HG03159 (cell line): ENCODE measurements at regions not wholly inside any gene's neighbourhood (a gene's known extent, or its start where the extent isn't known, plus 50 kb on each side); places are given as distances from the start of the nearest gene placed in this dataset.
"Not testable (repeated sequence)": the region's sequence is repeated elsewhere in the genome, so short reads cannot be mapped to it uniquely, and the experiment has no call there.

ENCODE experiments used
- ATAC-seq: cut with Tn5 transposase; IDR thresholded peaks from one replicate; pipeline ENCODE4 v1.9.1; 2021; ENCODE audit warnings: mild to moderate bottlenecking, moderate library complexity; ENCODE audit not compliant: unreplicated experiment

DNA sequence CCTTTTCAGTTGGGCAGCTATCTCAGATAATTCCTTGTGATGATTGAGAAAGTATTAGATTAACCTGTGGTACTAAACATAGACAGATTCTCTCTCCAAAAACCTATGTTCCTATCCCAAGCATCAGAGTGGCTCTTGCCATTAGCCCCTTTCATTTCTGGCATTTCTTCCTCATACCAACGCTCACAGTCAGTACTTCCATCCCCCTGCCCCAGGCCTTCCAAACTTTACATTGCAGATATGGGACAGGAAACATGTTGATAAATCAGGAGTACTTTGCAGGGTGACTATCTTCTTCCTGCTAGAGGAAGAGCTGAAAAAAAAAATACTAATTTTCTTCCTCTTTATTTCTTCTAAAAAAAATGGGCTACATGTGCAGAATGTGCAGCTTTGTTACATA is 442.6 kb upstream of the RGMB start:
- no peak for ATAC-seq

DNA sequence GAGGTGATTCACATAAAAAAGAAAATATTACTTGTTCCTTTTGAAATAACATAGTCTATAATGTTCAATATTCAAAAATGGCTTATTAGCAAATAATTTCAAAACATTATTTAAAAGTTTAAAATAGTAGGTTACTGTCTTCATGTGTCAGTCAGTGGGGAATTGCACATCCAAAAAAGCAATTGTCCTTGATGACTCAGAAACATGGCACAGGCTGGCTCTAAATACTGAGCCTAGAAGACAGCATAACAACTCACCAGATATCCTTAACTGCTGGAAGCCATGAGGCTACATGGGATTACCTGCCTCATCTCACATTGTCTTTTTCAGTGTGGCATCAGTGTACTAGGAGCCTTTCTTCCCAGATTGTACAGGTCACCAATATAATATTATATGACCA is 439.5 kb upstream of the RGMB start:
- ATAC-seq = no peak

DNA sequence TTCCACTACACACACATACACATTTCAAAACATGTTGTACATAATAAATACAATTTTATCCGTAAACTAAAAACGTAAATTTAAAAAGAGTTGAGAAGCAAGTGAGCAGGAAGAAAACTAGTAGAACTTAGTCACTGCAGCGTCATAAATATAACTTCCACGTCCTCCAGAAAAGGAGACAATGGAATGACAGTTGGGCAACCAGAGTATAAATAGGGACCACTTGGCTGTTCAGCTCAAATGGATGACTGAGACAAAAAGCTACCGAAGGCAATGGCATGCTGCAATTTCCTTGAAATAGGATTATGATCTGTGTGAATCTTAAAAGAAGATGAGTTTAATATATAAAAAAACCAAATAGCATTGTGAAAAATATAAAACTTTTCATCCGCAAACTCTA is 438.5 kb upstream of the RGMB start:
- no peak for ATAC-seq

DNA sequence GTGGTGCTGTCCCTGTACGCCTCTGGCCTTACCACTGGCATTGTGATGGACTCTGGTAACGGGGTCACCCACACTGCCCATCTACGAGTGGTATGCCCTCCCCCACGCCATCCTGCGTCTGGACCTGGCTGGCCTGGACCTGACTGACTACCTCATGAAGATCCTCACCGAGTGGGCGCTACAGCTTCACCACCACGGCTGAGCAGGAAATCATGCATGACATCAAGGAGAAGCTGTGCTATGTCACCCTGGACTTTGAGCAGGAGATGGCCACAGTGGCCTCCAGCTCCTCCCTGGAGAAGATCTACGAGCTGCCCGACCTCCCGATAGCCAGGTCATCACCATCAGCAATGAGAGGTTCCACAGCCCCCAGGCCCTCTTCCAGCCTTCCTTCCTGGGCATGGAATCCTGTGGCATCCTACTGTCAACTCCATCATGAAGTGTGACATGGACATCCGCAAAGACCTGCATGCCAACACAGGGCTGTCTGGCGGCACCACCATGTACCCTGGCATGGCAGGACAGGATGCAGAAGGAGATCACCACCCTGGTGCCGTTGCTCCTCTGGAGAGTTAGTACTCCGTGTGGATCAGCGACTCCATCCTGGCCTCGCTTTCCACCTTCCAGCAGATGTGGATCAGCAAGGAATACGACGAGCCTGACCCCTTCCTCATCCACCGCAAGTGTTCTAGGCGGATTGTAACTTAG is 434.2 kb upstream of the RGMB start:
- no peak for ATAC-seq

DNA sequence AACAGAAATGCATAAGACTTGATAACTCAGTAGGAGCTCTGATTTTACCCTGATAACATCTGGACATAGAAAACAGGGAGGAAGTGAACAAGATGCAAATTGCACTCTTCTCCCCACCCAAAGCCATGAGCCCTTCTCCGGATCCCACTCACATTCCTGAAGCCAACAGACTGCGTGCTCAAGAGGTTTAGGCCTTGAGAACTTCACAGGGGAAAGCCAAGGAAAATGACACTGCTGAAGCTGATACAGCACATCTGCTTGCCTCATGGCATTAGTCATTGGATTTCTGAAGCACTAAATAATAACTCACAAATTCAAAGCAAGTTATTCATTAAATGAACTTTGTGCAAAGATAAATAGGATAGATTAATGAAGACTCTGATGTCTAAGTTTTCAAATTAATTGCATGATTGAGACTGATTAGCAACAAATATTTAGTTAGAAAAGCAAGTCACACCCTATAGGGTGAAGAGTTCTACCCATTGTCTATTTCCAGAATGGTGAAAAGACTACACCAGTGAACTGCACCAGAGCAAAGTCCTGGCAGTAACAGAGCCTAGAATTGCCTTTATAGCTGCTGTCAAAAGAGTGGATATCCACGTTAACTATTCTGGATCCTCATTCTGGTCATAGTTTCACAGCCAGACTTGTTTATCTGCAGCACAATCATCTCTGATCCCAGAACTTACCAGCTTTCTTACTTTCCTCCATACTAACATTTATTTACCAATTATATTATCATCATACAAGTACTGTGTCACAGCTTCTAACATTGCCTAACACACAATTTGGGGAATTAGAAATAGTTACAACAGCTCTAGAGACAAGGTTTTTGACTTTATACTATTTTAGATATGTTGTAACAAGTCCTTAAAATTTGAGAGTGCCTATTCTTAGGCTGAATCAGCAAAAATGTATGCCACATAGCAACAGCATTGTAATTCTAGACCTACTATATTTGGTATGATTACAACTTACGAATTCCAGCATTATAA is 432.1 kb upstream of the RGMB start:
- no peak for ATAC-seq

DNA sequence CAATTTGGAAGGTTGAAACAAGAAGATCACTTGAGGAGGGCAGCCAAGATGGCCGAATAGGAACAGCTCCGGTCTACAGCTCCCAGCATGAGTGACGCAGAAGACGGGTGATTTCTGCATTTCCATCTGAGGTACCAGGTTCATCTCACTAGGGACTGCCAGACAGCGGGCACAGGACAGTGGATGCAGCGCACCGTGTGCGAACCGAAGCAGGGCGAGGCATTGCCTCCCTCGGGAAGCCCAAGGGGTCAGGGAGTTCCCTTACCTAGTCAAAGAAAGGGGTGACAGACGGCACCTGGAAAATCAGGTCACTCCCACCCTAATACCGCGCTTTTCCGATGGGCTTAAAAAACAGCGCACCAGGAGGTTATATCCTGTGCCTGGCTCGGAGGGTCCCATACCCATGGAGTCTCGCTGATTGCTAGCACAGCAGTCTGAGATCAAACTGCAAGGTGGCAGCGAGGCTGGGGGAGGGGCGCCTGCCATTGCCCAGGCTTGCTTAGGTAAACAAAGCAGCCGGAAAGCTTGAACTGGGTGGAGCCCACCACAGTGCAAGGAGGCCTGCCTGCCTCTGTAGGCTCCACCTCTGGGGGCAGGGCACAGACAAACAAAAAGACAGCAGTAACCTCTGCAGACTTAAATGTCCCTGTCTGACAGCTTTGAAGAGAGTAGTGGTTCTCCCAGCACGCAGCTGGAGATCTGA is 430.4 kb upstream of the RGMB start:
- ATAC-seq = not testable (repeated sequence)

DNA sequence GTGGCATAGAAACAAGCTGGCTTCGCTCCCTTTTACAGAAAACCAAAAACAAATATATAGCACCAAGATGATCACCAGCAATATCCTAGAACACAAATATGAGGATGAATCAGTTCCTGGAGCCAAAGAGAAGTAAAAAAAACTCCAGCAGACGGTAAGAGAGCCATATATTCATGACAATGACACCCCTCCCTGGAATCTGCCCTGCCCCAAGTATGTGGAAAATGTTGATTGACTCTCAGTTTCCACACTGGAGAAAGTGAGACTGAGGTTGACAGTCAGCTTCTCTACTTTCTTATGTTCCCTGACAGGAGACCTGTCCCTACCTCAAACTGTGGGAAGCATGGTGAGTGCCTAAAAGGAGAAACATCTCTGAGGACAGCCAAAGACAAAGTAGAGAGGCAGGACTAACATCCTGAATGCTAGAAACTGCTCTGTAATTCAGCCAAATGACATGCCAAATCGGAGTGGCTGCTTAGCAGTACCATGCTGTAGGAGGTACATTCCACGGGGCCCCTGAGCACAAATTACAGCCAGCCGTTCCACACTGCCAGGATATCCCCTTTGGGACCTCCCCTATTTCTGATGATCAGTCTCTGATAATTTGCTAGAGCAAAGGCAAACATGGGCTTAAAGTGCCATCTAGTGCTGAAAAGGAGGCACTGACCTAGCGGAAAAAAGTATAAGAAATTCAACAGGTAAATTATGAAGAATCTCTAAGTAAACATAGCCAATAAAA is 424.0 kb upstream of the RGMB start:
- no peak for ATAC-seq

DNA sequence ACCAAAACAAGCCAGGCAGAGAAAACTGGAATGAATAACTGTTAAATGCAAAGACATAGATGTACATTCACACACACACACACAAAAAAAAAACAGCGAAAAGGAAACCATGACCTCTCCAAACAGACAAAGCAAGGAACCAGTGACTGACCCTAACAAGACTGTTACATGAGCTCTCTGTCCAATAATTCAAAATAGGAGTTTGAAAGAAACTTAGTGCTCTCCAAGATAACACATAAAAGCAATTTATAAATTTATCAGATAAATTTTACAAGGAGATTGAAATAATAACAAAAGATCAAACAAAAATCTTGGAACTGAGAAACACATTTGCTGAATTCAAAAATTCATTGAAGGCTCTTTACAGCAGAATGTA is 423.5 kb upstream of the RGMB start:
- no peak for ATAC-seq

DNA sequence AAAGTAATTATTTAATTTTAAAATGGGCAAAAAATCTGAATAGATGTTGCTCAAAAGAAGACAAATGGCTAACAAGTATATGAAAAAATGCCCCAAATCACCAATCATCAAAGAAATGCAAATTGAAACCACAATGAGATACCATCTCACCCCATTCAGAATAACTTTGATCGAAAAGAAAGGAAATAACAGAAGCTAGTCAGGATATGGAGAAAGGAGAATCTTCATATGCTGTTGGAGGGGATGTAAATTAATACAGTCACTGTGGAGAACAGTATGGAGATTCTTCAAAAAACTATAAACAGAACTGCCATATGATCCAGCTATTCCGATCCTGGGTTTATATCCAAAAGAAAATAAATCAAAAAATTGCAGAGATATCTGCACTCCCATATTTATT is 418.5 kb upstream of the RGMB start:
- ATAC-seq = no peak

DNA sequence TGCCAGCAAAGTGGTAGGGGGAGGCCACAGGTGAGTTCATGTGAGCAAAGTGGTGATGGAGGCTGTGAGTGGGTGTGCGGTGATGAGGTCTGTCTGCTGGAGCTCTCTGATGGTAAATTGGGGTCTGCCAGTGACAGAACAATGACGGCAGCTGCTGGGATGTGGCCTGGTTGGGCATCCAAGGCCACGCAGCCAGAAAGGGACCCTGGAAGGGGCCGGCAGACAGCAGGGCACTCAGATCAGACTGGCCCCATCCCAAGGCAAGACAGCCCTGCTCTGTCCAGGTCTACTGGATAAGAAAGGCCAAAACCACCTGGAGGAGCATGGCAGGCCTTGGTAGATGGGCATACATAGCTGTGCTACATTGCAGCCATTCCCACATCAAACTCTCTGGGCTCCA is 412.9 kb upstream of the RGMB start:
- no peak for ATAC-seq

DNA sequence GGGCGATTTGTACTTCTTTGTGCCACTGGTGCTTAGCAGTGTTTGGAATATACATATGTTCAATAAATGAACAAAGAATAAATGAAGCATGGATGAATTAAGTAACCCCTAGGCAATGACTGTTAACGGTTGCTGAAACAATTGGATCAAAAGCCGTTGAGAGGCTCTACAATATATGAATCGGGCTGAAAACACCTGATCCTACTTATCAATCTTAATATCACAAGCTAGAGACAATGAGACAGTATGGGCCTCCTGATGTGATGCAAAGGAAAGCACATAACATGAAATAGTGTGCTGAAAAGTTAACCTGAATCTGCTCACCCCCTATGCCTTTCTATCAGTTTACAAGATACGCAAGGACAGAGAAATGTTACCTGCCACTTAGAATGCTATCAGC is 410.3 kb upstream of the RGMB start:
- no peak for ATAC-seq

DNA sequence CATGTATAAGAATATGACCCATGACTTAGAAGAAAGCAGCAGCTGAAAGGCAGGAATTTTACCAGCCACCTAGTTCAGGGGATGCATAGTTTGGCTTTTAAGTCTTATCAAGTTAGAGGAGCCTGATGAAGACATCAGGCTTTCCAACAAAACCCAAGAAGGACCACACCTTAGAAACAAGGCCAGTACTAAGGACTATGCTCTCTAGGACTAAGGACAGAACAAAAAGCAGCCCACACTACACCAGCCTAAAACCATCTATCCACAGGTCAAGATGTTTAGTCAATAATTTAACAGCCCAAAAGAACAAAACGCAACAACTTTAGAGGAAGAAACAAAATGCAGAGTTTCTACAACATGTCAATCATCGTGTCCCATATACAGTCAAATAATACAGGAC is 408.9 kb upstream of the RGMB start:
- ATAC-seq = no peak

DNA sequence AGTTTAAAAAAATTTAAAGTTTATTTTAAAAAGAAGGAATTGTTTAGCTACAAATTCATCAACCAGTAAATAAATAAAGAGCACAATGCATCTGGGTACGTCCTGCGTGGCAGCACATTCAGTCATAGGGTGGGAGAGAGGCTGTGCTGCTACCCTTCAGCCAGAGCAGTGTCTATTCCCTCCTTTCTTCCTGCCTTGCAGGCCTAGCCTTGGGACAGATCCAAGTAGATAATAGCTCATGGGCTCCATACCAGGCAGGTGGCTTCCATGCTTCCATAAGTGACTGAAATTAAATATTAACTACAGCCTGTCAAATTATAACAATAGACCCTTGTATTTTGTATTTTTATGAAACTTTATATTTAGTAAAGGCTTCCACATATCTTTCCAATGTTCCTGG is 408.3 kb upstream of the RGMB start:
- ATAC-seq = no peak

DNA sequence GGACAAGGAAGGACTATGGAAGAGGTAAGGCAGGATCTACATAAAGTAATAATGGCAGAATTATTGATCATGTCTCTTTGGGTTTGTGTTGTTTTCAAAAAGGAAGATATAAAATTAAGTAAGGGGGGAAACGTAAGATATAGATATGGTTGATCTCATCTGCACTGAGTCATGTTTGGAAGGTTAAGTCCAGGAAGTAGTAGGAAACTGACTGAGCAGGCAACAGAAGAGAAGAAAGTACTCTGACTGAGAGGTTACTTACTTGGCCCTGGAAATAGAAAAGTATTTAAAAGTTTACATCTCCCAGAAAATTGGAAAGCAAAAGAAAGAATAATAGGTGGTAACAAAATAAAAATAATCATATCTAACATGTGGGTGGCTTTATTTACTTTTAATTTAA is 405.3 kb upstream of the RGMB start:
- ATAC-seq = no peak

DNA sequence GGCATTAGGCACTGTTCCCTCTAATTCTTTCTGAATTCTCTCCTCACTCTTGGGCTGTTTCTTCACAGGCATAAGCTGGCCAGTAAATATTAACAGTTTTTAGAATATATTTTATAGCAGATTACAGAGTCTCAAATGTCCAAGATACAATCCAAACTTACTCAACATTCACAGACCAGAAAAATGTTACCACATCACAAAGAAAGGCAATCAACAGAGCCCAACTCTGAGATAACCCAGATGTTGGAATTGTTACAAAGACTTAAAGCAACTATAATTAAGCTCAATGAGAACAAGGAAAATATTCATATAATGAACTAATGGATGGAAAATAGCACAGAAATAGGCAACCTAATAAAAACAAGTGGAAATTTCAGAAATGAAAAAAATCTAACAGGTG is 401.1 kb upstream of the RGMB start:
- ATAC-seq = no peak

DNA sequence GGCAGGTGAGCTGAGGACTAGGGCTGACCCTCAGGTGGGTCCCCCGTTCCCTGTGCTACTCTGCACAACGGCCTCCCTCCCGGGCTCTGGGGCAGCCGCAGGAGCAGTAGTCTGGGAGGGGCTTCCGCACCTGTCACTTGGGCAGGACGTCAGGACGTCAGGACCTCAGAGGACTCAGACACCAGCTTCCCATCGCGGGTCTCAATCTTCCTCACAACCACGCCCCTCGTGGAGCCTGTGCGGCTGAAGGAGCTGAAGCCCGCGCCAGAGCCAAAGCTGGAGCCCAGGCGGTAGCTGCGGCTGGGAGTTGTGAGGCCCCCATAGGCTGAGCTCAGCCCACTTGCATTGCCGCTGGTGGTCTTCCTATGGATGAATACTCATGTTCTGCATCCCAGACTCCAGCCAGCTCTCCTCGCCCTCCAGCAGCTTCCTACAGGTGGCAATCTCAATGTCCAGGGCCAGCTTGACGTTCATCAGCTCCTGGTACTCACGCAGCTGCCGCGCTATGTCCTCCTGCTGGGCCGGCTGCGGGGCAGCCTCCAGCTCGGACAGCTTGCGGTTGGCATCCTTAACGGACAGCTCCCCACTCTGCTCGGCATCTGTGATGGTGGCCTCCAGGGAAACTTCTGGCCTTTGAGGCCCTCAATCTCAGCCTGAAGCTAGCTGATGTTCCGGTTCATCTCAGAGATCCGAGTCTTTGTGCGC is 381.4 kb upstream of the RGMB start:
- ATAC-seq = no peak

DNA sequence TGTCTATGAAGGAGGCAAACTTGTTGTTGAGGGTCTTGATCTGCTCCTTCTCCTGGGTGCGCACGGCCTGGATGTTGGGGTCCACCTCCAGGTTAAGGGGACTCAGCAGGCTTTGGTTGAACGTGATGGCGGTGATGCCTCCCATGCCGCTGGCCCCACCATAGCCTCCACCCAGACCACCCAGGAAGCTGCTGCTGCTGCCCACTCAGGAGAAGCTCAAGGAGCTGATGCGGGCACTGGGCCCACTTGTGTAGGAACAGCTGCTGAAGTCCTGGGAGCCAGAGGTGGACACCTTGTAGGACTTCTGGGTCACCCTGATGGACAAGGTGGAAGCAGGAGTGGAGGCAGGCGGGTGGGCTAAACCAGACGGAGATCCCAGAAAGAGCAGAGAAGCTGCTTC is 380.3 kb upstream of the RGMB start:
- ATAC-seq = not testable (repeated sequence)

DNA sequence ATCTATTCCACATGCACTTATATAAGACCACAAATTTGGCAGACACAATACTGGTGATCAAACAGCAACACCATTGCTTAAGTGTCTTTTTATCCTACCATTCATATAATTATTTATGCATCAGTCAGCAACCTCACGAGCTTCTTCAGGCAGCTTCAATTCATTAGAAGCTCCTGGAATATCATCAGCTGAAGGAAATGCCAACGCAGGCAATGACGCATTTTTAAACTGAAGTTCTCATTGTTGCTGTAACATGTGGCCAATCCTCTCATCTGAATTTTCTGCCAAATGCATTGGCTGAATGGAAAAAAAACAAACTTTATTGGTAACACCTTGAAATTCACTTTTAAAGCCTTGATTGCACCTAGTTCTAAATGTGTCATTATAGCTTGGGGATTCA is 376.4 kb upstream of the RGMB start:
- no peak for ATAC-seq

DNA sequence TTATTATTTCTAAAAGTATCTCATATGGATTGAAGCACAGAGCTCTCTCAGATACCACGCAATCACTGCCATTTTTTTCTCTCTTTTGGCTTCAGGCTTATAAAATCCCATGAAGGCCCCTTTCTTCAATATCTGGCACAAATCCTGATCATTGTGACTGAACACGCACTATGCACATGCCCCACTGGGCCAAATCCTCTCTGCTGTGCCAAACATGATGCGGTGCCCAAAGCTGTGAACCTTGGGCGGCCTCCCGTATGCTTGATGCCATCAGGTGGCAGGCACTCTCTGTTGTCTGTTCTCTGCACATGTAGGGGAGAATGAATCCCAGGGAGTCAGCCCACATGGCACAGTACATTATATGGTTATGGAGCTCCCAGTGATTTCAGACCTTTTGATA is 375.0 kb upstream of the RGMB start:
- ATAC-seq = no peak

DNA sequence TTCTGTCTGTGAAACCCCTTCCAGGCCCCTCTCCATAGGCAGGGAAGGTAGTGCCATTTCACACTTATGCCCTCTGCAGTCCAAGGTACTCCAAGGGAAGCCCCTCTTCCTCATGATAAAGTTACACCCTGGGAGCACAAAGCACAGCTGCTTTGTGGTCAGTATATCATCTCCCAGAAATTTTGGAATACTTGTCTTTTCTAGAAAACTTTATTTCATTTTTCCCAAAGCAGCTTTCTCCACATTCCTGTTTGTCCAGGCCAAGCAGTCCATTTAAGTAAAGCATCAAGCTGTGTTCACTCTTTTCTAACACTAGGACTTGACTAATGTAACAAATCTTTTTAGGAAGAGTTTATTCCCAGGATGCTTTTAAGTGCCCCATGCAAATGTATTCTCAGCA is 371.8 kb upstream of the RGMB start:
- ATAC-seq = no peak
